ENCODE measurements at regions not wholly inside any gene's neighbourhood (a gene's known extent, or its start where the extent isn't known, plus 50 kb on each side); places are given as distances from the start of the nearest gene placed in this dataset.

- Histone ChIP-seq H3K23me2 (ENCODE audit: low read depth, low read length) (no peaks in the 10 kb centered on the region), H2BK120ac (replicated peaks; ENCODE audit: low read depth, low read length) (no peak overlapping the region), H3K79me1 (ENCODE audit: low read depth, low read length) (no peaks in the 10 kb centered on the region), H3K4me3 (ENCODE audit: extremely low read depth in 1 of 4, insufficient read depth in 2 of 4, low read depth in 3 of 4, low read length in 4 of 4) (no peak overlapping the region), H2BK5ac (ENCODE audit: low read depth, low read length) (no peak overlapping the region), H3K36me3 (ENCODE audit: control insufficient read depth in 2 of 4, insufficient read depth in 4 of 4, low read length in 3 of 4) (no peaks in the 10 kb centered on the region), H4K8ac (ENCODE audit: extremely low read depth, insufficient read depth, low read length) (no peak overlapping the region), H2BK15ac (ENCODE audit: low read length) (no peak overlapping the region), H3K79me2 (ENCODE audit: control insufficient read depth in 1 of 2, insufficient read depth in 2 of 2, low read length in 2 of 2) (no peaks in the 10 kb centered on the region), H4K5ac (ENCODE audit: insufficient read length, low read depth, low read length) (no peak overlapping the region), H3K14ac (ENCODE audit: insufficient read length) (no peak overlapping the region), H4K91ac (replicated peaks; ENCODE audit: insufficient read length, low read length) (no peak overlapping the region), H3K18ac (ENCODE audit: extremely low read depth, low read length) (no peak overlapping the region), H3K4me2 (ENCODE audit: insufficient read depth in 1 of 2, low read depth in 2 of 2, low read length in 2 of 2) (no peak overlapping the region), H2AFZ (ENCODE audit: low read length) (no peak overlapping the region), H3K56ac (replicated peaks; ENCODE audit: insufficient read length, low read depth, low read length) (no peak overlapping the region), H2AK5ac (ENCODE audit: low read depth, low read length) (no peak overlapping the region), H3K27ac (ENCODE audit: low read depth, low read length) (no peak overlapping the region), H2BK12ac (ENCODE audit: low read depth, low read length) (no peak overlapping the region), H3K27me3 (replicated peaks in 1 of 4; ENCODE audit: control insufficient read depth in 3 of 4, extremely low read depth in 1 of 4, insufficient read depth in 3 of 4, low read length in 3 of 4) (no peaks in the 10 kb centered on the region), H3K23ac (ENCODE audit: insufficient read length) (no peak overlapping the region), H3K4ac (replicated peaks; ENCODE audit: insufficient read length, low read depth, low read length) (no peak overlapping the region), H3K9me3 (ENCODE audit: insufficient read depth in 2 of 2, low read depth in 1 of 2, low read length in 1 of 2) (peaks cover 12 to 14% of the 10 kb centered on the region in 2 experiments), H2BK20ac (ENCODE audit: low read length) (no peak overlapping the region), H3K4me1 (replicated peaks in 1 of 4; ENCODE audit: control insufficient read depth in 3 of 4, insufficient read depth in 4 of 4, low read length in 3 of 4) (no peaks in the 10 kb centered on the region), H3K9ac (replicated peaks in 1 of 4; ENCODE audit: extremely low read depth in 1 of 4, low read depth in 3 of 4, low read length in 3 of 4) (no peak overlapping the region), H4K20me1 (replicated peaks in 1 of 2; ENCODE audit: control insufficient read depth in 1 of 2, insufficient read depth in 2 of 2, low read length in 2 of 2) (no peaks in the 10 kb centered on the region)
- CTCF ChIA-PET (ENCODE audit: partially characterized antibody) = interaction anchor here (0.8 kb wide), 1 partner anchor 71 kb away, joined by 3 read pairs; no protein-coding TSS in a partner anchor
- POLR2A ChIA-PET (ENCODE audit: partially characterized antibody) = no interaction called here
- 90% methylated on average over 5 of the region's 5 CpGs; no CpG with 5 or more reads in 1 of the 2 experiments for WGBS, 2 experiments (ENCODE audit: extremely low coverage in 1 of 2, insufficient coverage in 1 of 2, insufficient read length in 1 of 2, insufficient replicate concordance in 2 of 2, low coverage in 1 of 2, low lambda C conversion rate in 2 of 2, missing lambda C conversion rate in 1 of 2)
- DNase-seq (ENCODE audit: low read depth in 1 of 2, low spot score in 2 of 2) (no peak), FAIRE-seq (no peak)
- TF ChIP-seq, protein P1, sequence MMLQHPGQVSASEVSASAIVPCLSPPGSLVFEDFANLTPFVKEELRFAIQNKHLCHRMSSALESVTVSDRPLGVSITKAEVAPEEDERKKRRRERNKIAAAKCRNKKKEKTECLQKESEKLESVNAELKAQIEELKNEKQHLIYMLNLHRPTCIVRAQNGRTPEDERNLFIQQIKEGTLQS (IDR thresholded peaks at IDR 0.05; ENCODE audit: insufficient read depth, low read depth, low read length) = no peak
- TF ChIP-seq SRF (IDR thresholded peaks at IDR 0.05; ENCODE audit: low read depth, low read length) = no peak
- TF ChIP-seq EGR1 (IDR thresholded peaks at IDR 0.05; ENCODE audit: borderline replicate concordance, low read depth, low read length) = no peak
- no peak for TF ChIP-seq MAX (IDR thresholded peaks at IDR 0.05)
- no peak for TF ChIP-seq TEAD4 (IDR thresholded peaks at IDR 0.05; ENCODE audit: low read depth, low read length)
- TF ChIP-seq E2F6 (IDR thresholded peaks at IDR 0.05) = no peak
- no peak for TF ChIP-seq GABPA (IDR thresholded peaks at IDR 0.05; ENCODE audit: borderline replicate concordance, insufficient read depth, low read length)
- no peak for TF ChIP-seq YY1 (IDR thresholded peaks at IDR 0.05; ENCODE audit: low read depth, low read length)
- TF ChIP-seq SIN3A (conservative IDR thresholded peaks at IDR 0.05 in 1 of 2, IDR thresholded peaks at IDR 0.05 in 1 of 2; ENCODE audit: low read depth in 1 of 2, low read length in 2 of 2) = no peak
- TF ChIP-seq JUND (IDR thresholded peaks at IDR 0.05; ENCODE audit: low read length) = no peak
- TF ChIP-seq RXRA (IDR thresholded peaks at IDR 0.05; ENCODE audit: insufficient read depth, low read depth, low read length) = no peak
- TF ChIP-seq EZH2 (IDR thresholded peaks at IDR 0.05; ENCODE audit: low read depth, low read length, severe bottlenecking) = no peak
These were observed 615.0 kb downstream of the HINT1 start for GRCh38 chr5:130549884-130550561.

Data from H1 (cell line).